Type B pancreatic cell (in vitro differentiated cells): ENCODE measurements at regions not wholly inside any gene's neighbourhood (a gene's known extent, or its start where the extent isn't known, plus 50 kb on each side); places are given as distances from the start of the nearest gene placed in this dataset.

Experiments used
- DNase-seq: peaks from one replicate; pipeline ENCODE4 v3.0.0; 2021; ENCODE audit warnings: mixed read lengths; ENCODE audit not compliant: unreplicated experiment; ENCODE audit errors: extremely low spot score
- H3K27ac Mint-ChIP-seq: 2 replicates; pipeline ENCODE4 v1.8.0; 2021; ENCODE audit warnings: mild to moderate bottlenecking, mixed read lengths
- H3K27me3 Mint-ChIP-seq: 2 replicates; pipeline ENCODE4 v1.8.0; 2021; ENCODE audit warnings: mixed read lengths
- H3K36me3 Mint-ChIP-seq: 2 replicates; pipeline ENCODE4 v1.8.0; 2021; ENCODE audit warnings: mixed read lengths
- H3K4me1 Mint-ChIP-seq: one replicate; pipeline ENCODE4 v1.8.0; 2021; ENCODE audit warnings: mixed read lengths; ENCODE audit not compliant: unreplicated experiment
- H3K4me3 Mint-ChIP-seq: 2 replicates; pipeline ENCODE4 v1.8.0; 2021; ENCODE audit warnings: mild to moderate bottlenecking, mixed read lengths
- H3K9me3 Mint-ChIP-seq: 2 replicates; pipeline ENCODE4 v1.8.0; 2021; ENCODE audit warnings: mixed read lengths
- CTCF ChIP-seq: fragments of 200-600 bp; sonication (generic); conservative IDR thresholded peaks from 2 replicates; pipeline ENCODE4 v1.5.0; 2021; ENCODE audit warnings: antibody characterized with exemption, mild to moderate bottlenecking

- H3K27ac Mint-ChIP-seq: no peak overlapping the region
- H3K9me3 Mint-ChIP-seq: no peaks in the 10 kb centered on the region
- no peak overlapping the region for H3K4me3 Mint-ChIP-seq
- DNase-seq: no peak
- H3K4me1 Mint-ChIP-seq: peaks cover 6% of the 10 kb centered on the region
- no peak for TF ChIP-seq CTCF
- H3K36me3 Mint-ChIP-seq: no peaks in the 10 kb centered on the region
- H3K27me3 Mint-ChIP-seq: no peaks in the 10 kb centered on the region
Measured at GRCh38 chr6:87798393-87799278, 96.6 kb upstream of the AKIRIN2 start.

GRCh38 chr6:87794922-87795885 lies 93.2 kb upstream of the AKIRIN2 start:
- DNase-seq: no peak
- H3K4me3 Mint-ChIP-seq: no peak overlapping the region
- H3K27ac Mint-ChIP-seq: no peak overlapping the region
- H3K36me3 Mint-ChIP-seq: no peaks in the 10 kb centered on the region
- no peak for TF ChIP-seq CTCF
- no peaks in the 10 kb centered on the region for H3K9me3 Mint-ChIP-seq
- peaks cover 11% of the 10 kb centered on the region for H3K4me1 Mint-ChIP-seq
- H3K27me3 Mint-ChIP-seq: no peaks in the 10 kb centered on the region

GRCh38 chr6:87793315-87793714 lies 91.3 kb upstream of the AKIRIN2 start:
- no peak overlapping the region for H3K4me3 Mint-ChIP-seq
- no peaks in the 10 kb centered on the region for H3K36me3 Mint-ChIP-seq
- H3K9me3 Mint-ChIP-seq: no peaks in the 10 kb centered on the region
- no peak overlapping the region for H3K27ac Mint-ChIP-seq
- TF ChIP-seq CTCF: no peak
- no peaks in the 10 kb centered on the region for H3K27me3 Mint-ChIP-seq
- no peak for DNase-seq
- peaks cover 22% of the 10 kb centered on the region for H3K4me1 Mint-ChIP-seq

GRCh38 chr6:87791982-87792381 lies 89.9 kb upstream of the AKIRIN2 start:
- no peak for TF ChIP-seq CTCF
- Mint-ChIP-seq H3K36me3 (no peaks in the 10 kb centered on the region), H3K4me3 (no peak overlapping the region), H3K27ac (no peak overlapping the region), H3K27me3 (no peaks in the 10 kb centered on the region), H3K9me3 (no peaks in the 10 kb centered on the region), H3K4me1 (peaks cover 22% of the 10 kb centered on the region)
- DNase-seq: no peak

GRCh38 chr6:87791485-87791884 lies 89.5 kb upstream of the AKIRIN2 start:
- Mint-ChIP-seq H3K36me3 (no peaks in the 10 kb centered on the region), H3K27ac (no peak overlapping the region), H3K4me3 (no peak overlapping the region), H3K27me3 (no peaks in the 10 kb centered on the region), H3K9me3 (no peaks in the 10 kb centered on the region), H3K4me1 (peaks cover 22% of the 10 kb centered on the region)
- no peak for DNase-seq
- no peak for TF ChIP-seq CTCF
